Endothelial cell of umbilical vein (primary cell): ENCODE measurements at regions not wholly inside any gene's neighbourhood (a gene's known extent, or its start where the extent isn't known, plus 50 kb on each side); places are given as distances from the start of the nearest gene placed in this dataset.

Experiments used
- EZH2 ChIP-seq: IDR thresholded peaks from 2 replicates; pipeline ENCODE4 v1.6.1; 2012; ENCODE audit warnings: borderline replicate concordance, low read depth, mild to moderate bottlenecking, moderate library complexity, low read length, inconsistent platforms; ENCODE audit not compliant: severe bottlenecking
- GATA2 ChIP-seq: IDR thresholded peaks from 2 replicates; pipeline ENCODE4 v1.7.0; 2011; ENCODE audit warnings: low read depth, mild to moderate bottlenecking, moderate library complexity, mixed read lengths, low read length; ENCODE audit not compliant: insufficient read length, insufficient read depth
- MAX ChIP-seq: IDR thresholded peaks from 2 replicates; pipeline ENCODE4 v1.6.1; 2011; ENCODE audit not compliant: insufficient read depth, insufficient read length
- MYC ChIP-seq: IDR thresholded peaks from one replicate; pipeline ENCODE4 v1.6.1; 2011; ENCODE audit warnings: mild to moderate bottlenecking, low read depth, low read length
- POLR2A ChIP-seq: IDR thresholded peaks from 2 replicates; pipeline ENCODE4 v1.6.1; 2012; ENCODE audit warnings: low read depth, mild to moderate bottlenecking, control low read depth, low read length
- POLR2AphosphoS5 ChIP-seq: IDR thresholded peaks from 2 replicates; pipeline ENCODE4 v1.6.1; 2012; ENCODE audit warnings: low read depth, mild to moderate bottlenecking, control low read depth, low read length, moderate library complexity; ENCODE audit not compliant: insufficient read depth
- TF ChIP-seq, protein P1 (sequence below), 2 donors: IDR thresholded peaks; 1 replicate in 1 of 2; 2 replicates in 1 of 2; pipeline ENCODE4 v1.5.1; 2011; ENCODE audit warnings: low read length in 2 of 2, mild to moderate bottlenecking in 2 of 2, moderate library complexity in 2 of 2, control low read depth in 1 of 2, inconsistent platforms in 1 of 2, low read depth in 1 of 2; ENCODE audit not compliant: insufficient read depth in 1 of 2; ENCODE audit errors: extremely low read depth in 1 of 2

GRCh38 chr1:60665311-60665710 lies 417.1 kb upstream of the NFIA start:
- TF ChIP-seq, protein P1, sequence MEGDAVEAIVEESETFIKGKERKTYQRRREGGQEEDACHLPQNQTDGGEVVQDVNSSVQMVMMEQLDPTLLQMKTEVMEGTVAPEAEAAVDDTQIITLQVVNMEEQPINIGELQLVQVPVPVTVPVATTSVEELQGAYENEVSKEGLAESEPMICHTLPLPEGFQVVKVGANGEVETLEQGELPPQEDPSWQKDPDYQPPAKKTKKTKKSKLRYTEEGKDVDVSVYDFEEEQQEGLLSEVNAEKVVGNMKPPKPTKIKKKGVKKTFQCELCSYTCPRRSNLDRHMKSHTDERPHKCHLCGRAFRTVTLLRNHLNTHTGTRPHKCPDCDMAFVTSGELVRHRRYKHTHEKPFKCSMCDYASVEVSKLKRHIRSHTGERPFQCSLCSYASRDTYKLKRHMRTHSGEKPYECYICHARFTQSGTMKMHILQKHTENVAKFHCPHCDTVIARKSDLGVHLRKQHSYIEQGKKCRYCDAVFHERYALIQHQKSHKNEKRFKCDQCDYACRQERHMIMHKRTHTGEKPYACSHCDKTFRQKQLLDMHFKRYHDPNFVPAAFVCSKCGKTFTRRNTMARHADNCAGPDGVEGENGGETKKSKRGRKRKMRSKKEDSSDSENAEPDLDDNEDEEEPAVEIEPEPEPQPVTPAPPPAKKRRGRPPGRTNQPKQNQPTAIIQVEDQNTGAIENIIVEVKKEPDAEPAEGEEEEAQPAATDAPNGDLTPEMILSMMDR (IDR thresholded peaks at IDR 0.05; ENCODE audit: extremely low read depth in 1 of 2, insufficient read depth in 1 of 2, low read depth in 1 of 2, low read length in 2 of 2): no peak
- TF ChIP-seq GATA2 (no peak), MYC (no peak), EZH2 (no peak), POLR2A (no peak), POLR2AphosphoS5 (no peak), MAX (no peak)
